H9 (cell line): ENCODE measurements at regions not wholly inside any gene's neighbourhood (a gene's known extent, or its start where the extent isn't known, plus 50 kb on each side); places are given as distances from the start of the nearest gene placed in this dataset.

Experiments used
- DNase-seq: peaks from one replicate; pipeline ENCODE4 v3.0.0-alpha.2; 2017
- H2AFZ ChIP-seq: one replicate; pipeline ENCODE4 v1.6.1; 2013; ENCODE audit warnings: mild to moderate bottlenecking, low read length, control low read depth, moderate library complexity
- H2AK5ac ChIP-seq: 2 replicates; pipeline ENCODE4 v1.6.1; 2013; ENCODE audit warnings: low read length, control low read depth, mixed read lengths; ENCODE audit not compliant: insufficient read length
- H2BK120ac ChIP-seq: one replicate; pipeline ENCODE4 v1.6.1; 2013; ENCODE audit warnings: low read depth, mild to moderate bottlenecking, low read length, control low read depth, inconsistent platforms; ENCODE audit not compliant: poor library complexity, severe bottlenecking
- H2BK12ac ChIP-seq: 2 replicates; pipeline ENCODE4 v1.6.1; 2013; ENCODE audit warnings: low read length, control low read depth, mixed read lengths, low read depth; ENCODE audit not compliant: insufficient read length
- H2BK15ac ChIP-seq: 2 replicates; pipeline ENCODE4 v1.6.1; 2013; ENCODE audit warnings: low read depth, low read length, control low read depth
- H2BK20ac ChIP-seq: one replicate; pipeline ENCODE4 v1.6.1; 2013; ENCODE audit warnings: low read depth, mild to moderate bottlenecking, low read length, control low read depth, inconsistent platforms; ENCODE audit not compliant: poor library complexity, severe bottlenecking
- H2BK5ac ChIP-seq: 2 replicates; pipeline ENCODE4 v1.6.1; 2013; ENCODE audit warnings: low read length, control low read depth, mixed read lengths; ENCODE audit not compliant: insufficient read length
- H3K14ac ChIP-seq: 2 replicates; pipeline ENCODE4 v1.6.1; 2013; ENCODE audit warnings: low read length, control low read depth; ENCODE audit not compliant: insufficient read depth
- H3K18ac ChIP-seq: 2 replicates; pipeline ENCODE4 v1.6.1; 2013; ENCODE audit warnings: low read depth, mild to moderate bottlenecking, mixed read lengths, low read length, control low read depth; ENCODE audit not compliant: insufficient read length
- H3K23ac ChIP-seq: 2 replicates; pipeline ENCODE4 v1.6.1; 2013; ENCODE audit warnings: low read length, control low read depth, mixed read lengths, low read depth; ENCODE audit not compliant: insufficient read length
- H3K23me2 ChIP-seq: 2 replicates; pipeline ENCODE4 v1.6.1; 2013; ENCODE audit warnings: low read depth, mild to moderate bottlenecking, mixed read lengths, low read length, control low read depth; ENCODE audit not compliant: insufficient read length, poor library complexity, severe bottlenecking
- H3K27ac ChIP-seq: 2 replicates; pipeline ENCODE4 v1.5.1; 2013; ENCODE audit warnings: low read length, control low read depth, mixed read lengths, low read depth; ENCODE audit not compliant: insufficient read length
- H3K27me3 ChIP-seq: 2 replicates; pipeline ENCODE4 v1.6.1; 2013; ENCODE audit warnings: low read length, control low read depth, inconsistent platforms; ENCODE audit not compliant: insufficient read depth
- H3K4ac ChIP-seq: 2 replicates; pipeline ENCODE4 v1.6.1; 2013; ENCODE audit warnings: low read depth, mild to moderate bottlenecking, control low read depth, inconsistent platforms, low read length, moderate library complexity
- H3K4me1 ChIP-seq: 2 replicates; pipeline ENCODE4 v1.6.1; 2013; ENCODE audit warnings: low read length, control low read depth, inconsistent platforms; ENCODE audit not compliant: insufficient read depth
- H3K4me2 ChIP-seq: 2 replicates; pipeline ENCODE4 v1.6.1; 2013; ENCODE audit warnings: low read length, control low read depth, mixed read lengths; ENCODE audit not compliant: insufficient read length, insufficient read depth
- H3K56ac ChIP-seq: 2 replicates; pipeline ENCODE4 v1.6.1; 2013; ENCODE audit warnings: low read depth, mild to moderate bottlenecking, mixed read lengths, low read length, control low read depth; ENCODE audit not compliant: insufficient read length
- H3K79me1 ChIP-seq: 2 replicates; pipeline ENCODE4 v1.6.1; 2013; ENCODE audit warnings: low read depth, mild to moderate bottlenecking, moderate library complexity, low read length, control low read depth, inconsistent platforms; ENCODE audit not compliant: insufficient read depth, poor library complexity, severe bottlenecking
- H3K79me2 ChIP-seq: 2 replicates; pipeline ENCODE4 v1.6.1; 2013; ENCODE audit warnings: low read length, control low read depth, inconsistent platforms; ENCODE audit not compliant: insufficient read depth
- H3K9ac ChIP-seq: 2 replicates; pipeline ENCODE4 v1.6.1; 2013; ENCODE audit warnings: low read length, control low read depth, mixed read lengths; ENCODE audit not compliant: insufficient read length; ENCODE audit errors: extremely low read depth
- H3K9me3 ChIP-seq: one replicate; pipeline ENCODE4 v1.6.1; 2013; ENCODE audit warnings: low read depth, low read length, inconsistent platforms; ENCODE audit not compliant: control insufficient read depth
- H3T11ph ChIP-seq: one replicate; pipeline ENCODE4 v1.6.1; 2013; ENCODE audit warnings: mild to moderate bottlenecking, low read length, control low read depth, inconsistent platforms
- H4K20me1 ChIP-seq: one replicate; pipeline ENCODE4 v1.6.1; 2013; ENCODE audit not compliant: control insufficient read depth, insufficient read length, insufficient read depth
- H4K5ac ChIP-seq: 2 replicates; pipeline ENCODE4 v1.6.1; 2013; ENCODE audit warnings: low read depth, mild to moderate bottlenecking, mixed read lengths, low read length, control low read depth; ENCODE audit not compliant: insufficient read length
- H4K8ac ChIP-seq: replicated peaks from 2 replicates; pipeline ENCODE4 v1.6.1; 2013; ENCODE audit warnings: low read length, control low read depth, mixed read lengths, low read depth; ENCODE audit not compliant: insufficient read length
- H4K91ac ChIP-seq: 2 replicates; pipeline ENCODE4 v1.6.1; 2013; ENCODE audit warnings: low read depth, mild to moderate bottlenecking, moderate library complexity, mixed read lengths, low read length, control low read depth; ENCODE audit not compliant: insufficient read length
- H3K27ac Mint-ChIP-seq, 3 experiments: 2 replicates in 2 of 3; 3 replicates in 1 of 3; pipeline ENCODE4 v1.8.0; 2020 to 2021; ENCODE audit warnings: mixed read lengths in 3 of 3, mild to moderate bottlenecking in 1 of 3, moderate library complexity in 1 of 3
- H3K27me3 Mint-ChIP-seq: 2 replicates; pipeline ENCODE4 v1.8.0; 2021; ENCODE audit warnings: low read depth, mild to moderate bottlenecking, moderate library complexity, mixed read lengths
- H3K36me3 Mint-ChIP-seq, 3 experiments: 2 replicates in 2 of 3; 3 replicates in 1 of 3; pipeline ENCODE4 v1.8.0; 2020 to 2021; ENCODE audit warnings: low read depth in 3 of 3, mixed read lengths in 3 of 3; ENCODE audit not compliant: insufficient read depth in 1 of 3
- H3K4me1 Mint-ChIP-seq, 2 experiments: 2 replicates each; pipeline ENCODE4 v1.8.0; 2020; ENCODE audit warnings: mixed read lengths in 2 of 2
- H3K4me3 Mint-ChIP-seq, 2 experiments: 2 replicates in 1 of 2; 3 replicates in 1 of 2; pipeline ENCODE4 v1.8.0; 2020 to 2021; ENCODE audit warnings: mild to moderate bottlenecking in 2 of 2, mixed read lengths in 2 of 2, moderate library complexity in 1 of 2
- H3K9me3 Mint-ChIP-seq, 2 experiments: 2 replicates in 1 of 2; 3 replicates in 1 of 2; pipeline ENCODE4 v1.8.0; 2020; ENCODE audit warnings: mild to moderate bottlenecking in 2 of 2, mixed read lengths in 2 of 2, moderate library complexity in 1 of 2
- WGBS: extraction: QIAGEN DNeasy Blood & Tissue Kit; methylation state at CpG from one replicate; pipeline ENCODE4 v1.1.7; 2013; ENCODE audit warnings: missing lambda C conversion rate, low lambda C conversion rate, mixed read lengths; ENCODE audit not compliant: insufficient read length; ENCODE audit errors: extremely low coverage; 5-methylcytosine and 5-hydroxymethylcytosine counted together
- TF ChIP-seq, protein P1 (sequence below): fragments of 200-600 bp; sonication (generic); conservative IDR thresholded peaks from 3 replicates; pipeline ENCODE4 v1.8.0; 2021; ENCODE audit warnings: antibody characterized with exemption, mild to moderate bottlenecking

DNA sequence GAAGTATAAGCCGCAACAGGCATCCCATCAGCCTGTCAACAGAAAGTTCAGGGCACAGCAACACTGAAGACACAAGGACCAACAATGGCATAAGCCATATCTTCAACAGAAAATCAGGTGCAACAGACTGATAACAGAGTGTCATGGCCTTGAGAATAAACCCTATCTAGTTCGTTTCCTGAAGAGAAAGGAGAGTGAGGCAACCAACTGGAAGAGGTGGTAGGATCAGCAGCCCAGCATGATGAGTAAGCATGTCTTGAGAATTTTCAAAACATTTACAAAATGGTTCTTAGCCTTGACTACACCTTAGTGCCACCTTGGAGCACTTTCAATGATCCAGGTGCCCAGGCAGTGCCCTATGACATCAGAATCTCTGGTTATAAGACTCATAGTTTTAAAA is 290.2 kb upstream of the SEMA3C start:
- Histone ChIP-seq H2BK20ac (no peak overlapping the region), H3K27ac (no peak overlapping the region), H2BK12ac (no peak overlapping the region), H4K8ac (no peak overlapping the region), H2BK5ac (no peak overlapping the region), H3K23me2 (no peaks in the 10 kb centered on the region), H3K9ac (no peak overlapping the region), H2AK5ac (no peak overlapping the region), H3K18ac (no peak overlapping the region), H3K4me2 (no peak overlapping the region), H3T11ph (no peak overlapping the region), H3K4ac (no peak overlapping the region), H3K27me3 (no peaks in the 10 kb centered on the region), H2AFZ (no peak overlapping the region), H3K79me1 (no peaks in the 10 kb centered on the region), H4K91ac (no peak overlapping the region), H3K79me2 (no peaks in the 10 kb centered on the region), H2BK120ac (no peak overlapping the region), H3K14ac (no peak overlapping the region), H4K5ac (no peak overlapping the region), H4K20me1 (no peaks in the 10 kb centered on the region), H3K9me3 (no peaks in the 10 kb centered on the region), H3K23ac (no peak overlapping the region), H3K56ac (no peak overlapping the region), H3K4me1 (no peaks in the 10 kb centered on the region), H2BK15ac (no peak overlapping the region)
- Mint-ChIP-seq H3K4me1 (no peaks in the 10 kb centered on the region), H3K4me3 (no peak overlapping the region), H3K27me3 (no peaks in the 10 kb centered on the region), H3K36me3 (no peaks in the 10 kb centered on the region), H3K9me3 (no peaks in the 10 kb centered on the region), H3K27ac (no peak overlapping the region; a peak in 1 of 7 replicates)
- DNase-seq: no peak
- WGBS: no CpG with 5 or more reads among the region's 2 CpGs
- TF ChIP-seq, protein P1, sequence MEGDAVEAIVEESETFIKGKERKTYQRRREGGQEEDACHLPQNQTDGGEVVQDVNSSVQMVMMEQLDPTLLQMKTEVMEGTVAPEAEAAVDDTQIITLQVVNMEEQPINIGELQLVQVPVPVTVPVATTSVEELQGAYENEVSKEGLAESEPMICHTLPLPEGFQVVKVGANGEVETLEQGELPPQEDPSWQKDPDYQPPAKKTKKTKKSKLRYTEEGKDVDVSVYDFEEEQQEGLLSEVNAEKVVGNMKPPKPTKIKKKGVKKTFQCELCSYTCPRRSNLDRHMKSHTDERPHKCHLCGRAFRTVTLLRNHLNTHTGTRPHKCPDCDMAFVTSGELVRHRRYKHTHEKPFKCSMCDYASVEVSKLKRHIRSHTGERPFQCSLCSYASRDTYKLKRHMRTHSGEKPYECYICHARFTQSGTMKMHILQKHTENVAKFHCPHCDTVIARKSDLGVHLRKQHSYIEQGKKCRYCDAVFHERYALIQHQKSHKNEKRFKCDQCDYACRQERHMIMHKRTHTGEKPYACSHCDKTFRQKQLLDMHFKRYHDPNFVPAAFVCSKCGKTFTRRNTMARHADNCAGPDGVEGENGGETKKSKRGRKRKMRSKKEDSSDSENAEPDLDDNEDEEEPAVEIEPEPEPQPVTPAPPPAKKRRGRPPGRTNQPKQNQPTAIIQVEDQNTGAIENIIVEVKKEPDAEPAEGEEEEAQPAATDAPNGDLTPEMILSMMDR: no peak
